ENCODE measurements at regions not wholly inside any gene's neighbourhood (a gene's known extent, or its start where the extent isn't known, plus 50 kb on each side); places are given as distances from the start of the nearest gene placed in this dataset.

GRCh38 chr9:80875947-80876346 is 813.4 kb downstream of the TLE1 start:
- Histone ChIP-seq H3K4ac (ENCODE audit: low read depth, low read length) (no peak overlapping the region), H2BK5ac (ENCODE audit: insufficient read length, low read length) (no peak overlapping the region), H4K20me1 (ENCODE audit: control insufficient read depth, insufficient read depth, insufficient read length) (no peaks in the 10 kb centered on the region), H3K4me2 (ENCODE audit: insufficient read depth, insufficient read length, low read length) (no peak overlapping the region), H2BK15ac (ENCODE audit: low read depth, low read length) (no peak overlapping the region), H3K23me2 (ENCODE audit: insufficient read length, low read depth, low read length, poor library complexity, severe bottlenecking) (no peaks in the 10 kb centered on the region), H2AFZ (ENCODE audit: low read length) (no peak overlapping the region), H2BK12ac (ENCODE audit: insufficient read length, low read depth, low read length) (no peak overlapping the region), H3K79me2 (ENCODE audit: insufficient read depth, low read length) (no peaks in the 10 kb centered on the region), H3K79me1 (ENCODE audit: insufficient read depth, low read depth, low read length, poor library complexity, severe bottlenecking) (no peaks in the 10 kb centered on the region), H4K91ac (ENCODE audit: insufficient read length, low read depth, low read length) (no peak overlapping the region), H2BK120ac (ENCODE audit: low read depth, low read length, poor library complexity, severe bottlenecking) (no peak overlapping the region), H2BK20ac (ENCODE audit: low read depth, low read length, poor library complexity, severe bottlenecking) (no peak overlapping the region), H3K27me3 (ENCODE audit: insufficient read depth, low read length) (no peaks in the 10 kb centered on the region), H3K9me3 (ENCODE audit: control insufficient read depth, low read depth, low read length) (no peaks in the 10 kb centered on the region), H3K23ac (ENCODE audit: insufficient read length, low read depth, low read length) (no peak overlapping the region), H3K27ac (ENCODE audit: insufficient read length, low read depth, low read length) (no peak overlapping the region), H4K5ac (ENCODE audit: insufficient read length, low read depth, low read length) (no peak overlapping the region), H3K4me1 (ENCODE audit: insufficient read depth, low read length) (no peaks in the 10 kb centered on the region), H3T11ph (ENCODE audit: low read length) (no peak overlapping the region), H4K8ac (replicated peaks; ENCODE audit: insufficient read length, low read depth, low read length) (no peak overlapping the region), H2AK5ac (ENCODE audit: insufficient read length, low read length) (no peak overlapping the region), H3K56ac (ENCODE audit: insufficient read length, low read depth, low read length) (no peak overlapping the region), H3K14ac (ENCODE audit: insufficient read depth, low read length) (no peak overlapping the region), H3K9ac (ENCODE audit: extremely low read depth, insufficient read length, low read length) (no peak overlapping the region), H3K18ac (ENCODE audit: insufficient read length, low read depth, low read length) (no peak overlapping the region)
- Mint-ChIP-seq H3K27ac (no peak overlapping the region; a peak in 1 of 7 replicates), H3K27me3 (ENCODE audit: low read depth) (no peaks in the 10 kb centered on the region), H3K4me3 (no peak overlapping the region), H3K36me3 (ENCODE audit: insufficient read depth in 1 of 3, low read depth in 3 of 3) (no peaks in the 10 kb centered on the region; a peak in 1 of 7 replicates), H3K4me1 (peaks cover under 1 to 1% of the 10 kb centered on the region in 2 experiments), H3K9me3 (no peaks in the 10 kb centered on the region)
- no peak for TF ChIP-seq CTCF (conservative IDR thresholded peaks at IDR 0.05)
- no CpG with 5 or more reads among the region's 4 CpGs for WGBS (ENCODE audit: extremely low coverage, insufficient read length, low lambda C conversion rate)
- no peak for DNase-seq

Measured in H9 (cell line).